Caco-2 (cell line): ENCODE measurements at regions not wholly inside any gene's neighbourhood (a gene's known extent, or its start where the extent isn't known, plus 50 kb on each side); places are given as distances from the start of the nearest gene placed in this dataset.

Experiments
- BruUV-seq: library from RNA; stranded (reverse); fragments of 400-500 nt; replicated peaks from 2 replicates; lab custom pipeline; 2021; lab: Mats Ljungman, UMichigan
- CTCF ChIA-PET: fragments of 300-600 bp; sonication (Branson Sonifier 250); formaldehyde crosslinking; loops from one replicate; lab custom pipeline; 2022; ENCODE audit warnings: antibody characterized with exemption; lab: Charles Lee
- POLR2A ChIA-PET: fragments of 300-600 bp; sonication (Branson Sonifier 250); formaldehyde crosslinking; loops from one replicate; lab custom pipeline; 2022; ENCODE audit warnings: antibody characterized with exemption; lab: Charles Lee
- DNase-seq, 2 experiments: peaks; one replicate each; pipeline versions ENCODE4 v3.0.0 to v3.0.0-alpha.2; 2020 to 2022
- H3K27me3 ChIP-seq: replicated peaks from 2 replicates; pipeline ENCODE4 v1.6.0; 2011; ENCODE audit warnings: low read length; ENCODE audit not compliant: control insufficient read depth, insufficient read depth
- H3K36me3 ChIP-seq: 2 replicates; pipeline ENCODE4 v1.5.1; 2011; ENCODE audit warnings: low read length; ENCODE audit not compliant: control insufficient read depth, insufficient read depth
- H3K4me1 ChIP-seq: fragments of 250-450 bp; sonication (Bioruptor Pico); 2 replicates; pipeline ENCODE4 v1.5.1; 2020; ENCODE audit warnings: mild to moderate bottlenecking
- H3K4me3 ChIP-seq: 2 replicates; pipeline ENCODE4 v1.5.1; 2011; ENCODE audit warnings: low read depth, mild to moderate bottlenecking, control low read depth, low read length
- H3K9me3 ChIP-seq: fragments of 250-450 bp; sonication (Bioruptor Pico); 2 replicates; pipeline ENCODE4 v1.5.1; 2020; ENCODE audit warnings: mild to moderate bottlenecking, moderate library complexity
- H3K27ac Mint-ChIP-seq: one replicate; pipeline ENCODE4 v1.8.0; 2022; ENCODE audit warnings: mixed read lengths; ENCODE audit not compliant: unreplicated experiment
- H3K27me3 Mint-ChIP-seq: one replicate; pipeline ENCODE4 v1.8.0; 2022; ENCODE audit warnings: mixed read lengths; ENCODE audit not compliant: insufficient read depth, unreplicated experiment
- H3K36me3 Mint-ChIP-seq: one replicate; pipeline ENCODE4 v1.8.0; 2022; ENCODE audit warnings: mild to moderate bottlenecking, mixed read lengths; ENCODE audit not compliant: insufficient read depth, unreplicated experiment
- H3K4me1 Mint-ChIP-seq: one replicate; pipeline ENCODE4 v1.8.0; 2022; ENCODE audit warnings: low read depth, mixed read lengths; ENCODE audit not compliant: unreplicated experiment
- H3K4me3 Mint-ChIP-seq: one replicate; pipeline ENCODE4 v1.8.0; 2022; ENCODE audit warnings: mild to moderate bottlenecking, moderate library complexity, mixed read lengths; ENCODE audit not compliant: unreplicated experiment
- H3K9me3 Mint-ChIP-seq: one replicate; pipeline ENCODE4 v1.8.0; 2022; ENCODE audit warnings: mixed read lengths; ENCODE audit not compliant: unreplicated experiment
- CTCF ChIP-seq, 2 experiments: fragments of 200-600 bp in 1 of 2; IDR thresholded peaks; 1 replicate in 1 of 2; 2 replicates in 1 of 2; pipeline versions ENCODE4 v1.5.1 to v1.8.0; 2011 to 2022; ENCODE audit warnings: antibody characterized with exemption in 1 of 2, control low read depth in 1 of 2, inconsistent platforms in 1 of 2, low read depth in 1 of 2, low read length in 1 of 2, mild to moderate bottlenecking in 1 of 2, moderate library complexity in 1 of 2; ENCODE audit not compliant: insufficient read depth in 1 of 2, severe bottlenecking in 1 of 2, unreplicated experiment in 1 of 2
- intact Hi-C: fragments of 100-400 bp; cut with micrococcal nuclease; formaldehyde crosslinking; loops from one replicate; pipeline ENCODE4 v1.10.0; 2022; ENCODE audit not compliant: unreplicated experiment

GRCh38 chrX:906586-906985 is 276.0 kb downstream of the SHOX start:
- no peaks in the 10 kb centered on the region for H3K9me3 ChIP-seq
- ChIA-PET POLR2A (no interaction called here), CTCF (no interaction called here)
- H3K27me3 ChIP-seq = no peaks in the 10 kb centered on the region
- Mint-ChIP-seq H3K27ac (no peak overlapping the region), H3K4me3 (no peak overlapping the region), H3K4me1 (no peaks in the 10 kb centered on the region), H3K9me3 (peaks cover 26% of the 10 kb centered on the region), H3K27me3 (no peaks in the 10 kb centered on the region), H3K36me3 (peaks cover 5% of the 10 kb centered on the region)
- no TSS peak for BruUV-seq
- H3K36me3 ChIP-seq = no peaks in the 10 kb centered on the region
- no peak for DNase-seq
- intact Hi-C loops = no loop called here
- no peak for TF ChIP-seq CTCF (IDR thresholded peaks at IDR 0.05; ENCODE audit: insufficient read depth in 1 of 2, low read depth in 1 of 2, low read length in 1 of 2, severe bottlenecking in 1 of 2, unreplicated experiment in 1 of 2)
- H3K4me1 ChIP-seq = no peaks in the 10 kb centered on the region
- no peak overlapping the region for H3K4me3 ChIP-seq

GRCh38 chrX:905848-906566 is 275.4 kb downstream of the SHOX start:
- Mint-ChIP-seq H3K4me1 (no peaks in the 10 kb centered on the region), H3K27ac (no peak overlapping the region), H3K27me3 (no peaks in the 10 kb centered on the region), H3K36me3 (peaks cover 5% of the 10 kb centered on the region), H3K4me3 (no peak overlapping the region), H3K9me3 (peaks cover 26% of the 10 kb centered on the region)
- ChIA-PET POLR2A (no interaction called here), CTCF (no interaction called here)
- Histone ChIP-seq H3K36me3 (no peaks in the 10 kb centered on the region), H3K4me3 (no peak overlapping the region), H3K4me1 (no peaks in the 10 kb centered on the region), H3K27me3 (no peaks in the 10 kb centered on the region), H3K9me3 (no peaks in the 10 kb centered on the region)
- DNase-seq = no peak
- intact Hi-C loops = no loop called here
- TF ChIP-seq CTCF (IDR thresholded peaks at IDR 0.05; ENCODE audit: insufficient read depth in 1 of 2, low read depth in 1 of 2, low read length in 1 of 2, severe bottlenecking in 1 of 2, unreplicated experiment in 1 of 2) = no peak
- BruUV-seq = no TSS peak

GRCh38 chrX:903116-903515 is 272.5 kb downstream of the SHOX start:
- TF ChIP-seq CTCF (IDR thresholded peaks at IDR 0.05; ENCODE audit: insufficient read depth in 1 of 2, low read depth in 1 of 2, low read length in 1 of 2, severe bottlenecking in 1 of 2, unreplicated experiment in 1 of 2) = no peak
- intact Hi-C loops = no loop called here
- Mint-ChIP-seq H3K36me3 (peaks cover 5% of the 10 kb centered on the region), H3K27ac (no peak overlapping the region), H3K4me3 (no peak overlapping the region), H3K27me3 (no peaks in the 10 kb centered on the region), H3K9me3 (peaks cover 24% of the 10 kb centered on the region), H3K4me1 (no peaks in the 10 kb centered on the region)
- Histone ChIP-seq H3K9me3 (no peaks in the 10 kb centered on the region), H3K36me3 (no peaks in the 10 kb centered on the region), H3K4me3 (no peak overlapping the region), H3K4me1 (no peaks in the 10 kb centered on the region), H3K27me3 (no peaks in the 10 kb centered on the region)
- BruUV-seq = no TSS peak
- POLR2A ChIA-PET = no interaction called here
- CTCF ChIA-PET = no interaction called here
- no peak for DNase-seq
